CMK (cell line): ENCODE measurements at regions not wholly inside any gene's neighbourhood (a gene's known extent, or its start where the extent isn't known, plus 50 kb on each side); places are given as distances from the start of the nearest gene placed in this dataset.

ENCODE experiments used
- DNase-seq: peaks from one replicate; pipeline ENCODE4 v3.0.0-alpha.2; 2010; ENCODE audit warnings: low read depth

- no peak for DNase-seq
These were observed 349.3 kb downstream of the PTPRU start for GRCh38 chr1:29585656-29586055.

- DNase-seq, result no peak
These were observed 348.9 kb downstream of the PTPRU start for GRCh38 chr1:29585201-29585600.

DNA sequence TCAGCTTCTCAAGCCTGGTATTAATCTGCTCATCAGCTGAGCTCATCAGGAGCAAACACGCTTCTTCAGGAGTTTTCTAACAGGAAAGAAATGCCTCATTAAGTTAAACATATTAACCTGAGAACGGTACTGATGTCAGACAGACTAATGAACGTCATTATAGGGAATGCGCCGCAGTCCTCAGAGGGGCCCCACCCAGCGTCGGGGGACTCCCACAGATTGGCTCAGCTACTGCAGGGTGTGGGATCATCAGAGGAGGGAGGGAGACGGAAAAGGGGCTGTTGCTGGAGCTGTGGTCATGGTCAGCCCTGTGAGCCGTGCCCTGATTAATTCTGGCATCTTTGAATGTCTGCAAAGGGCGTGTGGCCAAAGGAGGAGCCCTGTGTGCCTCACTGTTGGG is 348.5 kb downstream of the PTPRU start:
- no peak for DNase-seq

GRCh38 chr1:29584362-29584761 is 348.0 kb downstream of the PTPRU start:
- DNase-seq, result no peak

DNA sequence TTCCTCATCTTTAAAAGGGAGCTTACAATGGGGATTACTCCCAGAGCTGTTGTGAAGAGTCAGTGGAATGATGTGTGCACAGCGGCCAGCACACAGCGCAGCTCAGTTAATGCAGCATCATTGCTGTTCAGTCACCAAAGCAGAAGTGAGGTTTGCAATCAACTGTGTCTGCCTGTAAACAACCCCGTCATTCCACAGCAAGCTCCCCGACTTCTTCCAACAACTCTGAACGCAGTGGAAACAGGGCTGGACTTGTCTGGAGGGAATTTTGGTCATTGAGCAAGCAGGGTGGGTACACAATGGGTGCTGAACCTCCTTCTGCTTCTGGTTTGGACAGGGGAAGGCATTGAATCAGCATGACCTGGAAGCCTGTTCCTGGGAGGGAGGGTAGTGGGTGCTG is 347.4 kb downstream of the PTPRU start:
- DNase-seq, result no peak

GRCh38 chr1:29581256-29581655 is 344.9 kb downstream of the PTPRU start:
- no peak for DNase-seq

- no peak for DNase-seq
These were observed 343.6 kb downstream of the PTPRU start for GRCh38 chr1:29579821-29580425.

DNA sequence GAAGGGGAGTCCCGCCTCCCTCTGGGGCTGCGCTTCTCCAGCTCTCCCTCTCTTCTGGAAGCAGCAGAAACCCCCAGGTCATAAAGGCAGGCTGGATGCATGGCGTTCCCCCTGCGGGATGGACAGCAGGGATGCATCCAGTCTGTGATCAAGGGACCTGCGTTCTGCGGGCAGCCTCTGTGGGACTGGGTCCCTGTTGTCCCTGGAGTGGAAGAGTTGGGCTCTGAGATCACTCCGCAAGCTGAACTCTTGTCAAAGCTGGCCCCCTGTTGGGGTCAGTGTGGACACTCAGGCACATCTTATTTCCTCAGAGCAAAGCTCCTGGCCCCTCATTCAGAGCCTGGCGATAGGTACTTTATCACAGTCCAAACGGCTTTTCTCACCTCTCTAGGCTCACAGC is 341.2 kb downstream of the PTPRU start:
- DNase-seq, result no peak

GRCh38 chr1:29576510-29576909 is 340.2 kb downstream of the PTPRU start:
- DNase-seq, result no peak

- no peak for DNase-seq
These were observed 339.5 kb downstream of the PTPRU start for GRCh38 chr1:29575826-29576225.

DNA sequence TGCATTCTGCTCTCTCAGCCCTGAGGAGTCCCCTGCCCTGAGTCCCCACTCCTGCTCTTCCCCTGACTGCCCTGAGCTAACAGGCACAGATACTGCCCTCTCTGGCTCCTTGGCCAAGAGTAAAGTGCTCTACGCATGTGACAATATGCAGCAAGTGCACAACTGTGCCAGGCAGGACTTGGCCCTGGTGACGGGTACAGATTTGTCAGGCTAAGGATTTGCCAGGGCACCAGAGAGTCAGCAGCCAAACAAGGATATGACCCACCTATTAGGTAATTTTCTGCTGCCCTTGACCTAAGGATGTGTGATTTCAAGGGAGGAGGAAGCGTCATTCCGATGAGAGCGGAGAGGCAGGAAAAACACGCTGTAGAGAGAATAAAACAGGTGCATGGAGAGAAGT is 339.0 kb downstream of the PTPRU start:
- no peak for DNase-seq

DNA sequence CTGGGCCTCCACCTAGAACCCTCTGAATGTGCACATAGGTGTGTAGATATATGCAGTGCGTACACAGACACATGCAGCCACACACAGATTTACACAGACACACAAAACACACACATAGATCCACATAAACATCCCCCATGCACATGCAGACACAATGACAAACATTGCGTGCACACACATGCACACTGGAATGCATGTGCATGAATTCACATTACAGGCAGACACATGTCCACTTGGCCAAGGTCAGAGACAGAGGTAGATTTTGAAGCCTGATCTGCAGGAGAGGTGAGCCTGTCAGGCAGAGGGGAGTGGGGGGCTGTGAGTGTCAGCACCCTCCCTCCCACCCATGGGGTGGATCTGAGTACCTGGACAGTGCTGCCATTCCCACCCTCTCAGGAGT is 338.5 kb downstream of the PTPRU start:
- DNase-seq, result no peak

GRCh38 chr1:29569971-29570634 is 333.8 kb downstream of the PTPRU start:
- DNase-seq, result no peak

DNA sequence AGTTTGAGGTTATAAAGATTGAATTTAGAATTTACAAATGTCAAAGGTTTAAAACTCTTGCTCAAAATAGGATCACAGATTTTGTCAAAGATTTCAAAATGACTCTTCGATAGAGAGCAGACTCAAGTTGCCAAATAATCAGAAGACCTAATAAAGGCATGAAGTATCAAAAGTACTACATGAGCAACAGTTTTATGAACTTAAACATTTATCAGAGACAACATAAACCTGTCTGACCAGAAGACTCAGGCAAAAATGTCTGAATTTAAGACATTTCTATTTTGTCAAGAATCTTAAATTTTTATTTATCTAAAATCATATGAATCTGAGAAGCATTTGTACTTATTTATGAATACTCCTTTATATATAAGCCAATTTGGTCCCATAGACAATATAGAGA is 330.9 kb downstream of the PTPRU start:
- DNase-seq, result no peak

- no peak for DNase-seq
These were observed 329.2 kb downstream of the PTPRU start for GRCh38 chr1:29565490-29565889.

GRCh38 chr1:29563571-29563970 is 327.2 kb downstream of the PTPRU start:
- DNase-seq, result peak; percentile 37

GRCh38 chr1:29563092-29563491 is 326.8 kb downstream of the PTPRU start:
- no peak for DNase-seq

- no peak for DNase-seq
These were observed 322.7 kb downstream of the PTPRU start for GRCh38 chr1:29559056-29559455.

- no peak for DNase-seq
These were observed 321.6 kb downstream of the PTPRU start for GRCh38 chr1:29557701-29558600.

DNA sequence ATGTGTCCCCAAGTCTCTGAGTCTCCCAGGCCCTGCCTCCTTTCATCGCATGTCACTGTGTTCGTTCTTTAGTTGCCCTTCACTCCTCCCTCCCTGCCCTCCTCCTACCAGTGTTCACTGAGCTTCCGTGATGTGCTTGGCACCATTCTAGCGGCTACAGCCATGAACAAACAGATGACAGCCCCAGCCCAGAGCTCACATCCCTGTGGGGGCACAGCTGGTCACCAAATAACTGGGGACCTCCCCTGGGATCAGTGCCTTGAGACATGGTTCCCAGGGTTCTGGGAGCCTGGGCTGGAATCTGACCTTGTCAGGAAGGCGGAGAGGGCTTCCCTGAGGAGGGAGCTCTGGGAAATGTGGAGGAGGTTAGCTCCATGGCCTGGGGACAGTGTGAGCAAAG is 320.7 kb downstream of the PTPRU start:
- DNase-seq, result no peak

GRCh38 chr1:29556657-29557056 is 320.3 kb downstream of the PTPRU start:
- DNase-seq, result no peak

- no peak for DNase-seq
These were observed 318.8 kb downstream of the PTPRU start for GRCh38 chr1:29555043-29555620.
